Stimulated activated CD4-positive, alpha-beta T cell treated with anti-CD3 and anti-CD28 coated beads, Interleukin-15, amount 100 ng/mL, for 24 hours (primary cell): ENCODE measurements at regions not wholly inside any gene's neighbourhood (a gene's known extent, or its start where the extent isn't known, plus 50 kb on each side); places are given as distances from the start of the nearest gene placed in this dataset.
"Not testable (repeated sequence)": the region's sequence is repeated elsewhere in the genome, so short reads cannot be mapped to it uniquely, and the experiment has no call there.

Experiments used
- DNase-seq: peaks from one replicate; pipeline ENCODE4 v3.0.0-alpha.2; 2020

- DNase-seq, result no peak
These were observed 115.6 kb upstream of the OTOS start for GRCh38 chr2:240255811-240256703.

GRCh38 chr2:240256704-240257637 is 116.5 kb upstream of the OTOS start:
- DNase-seq, result no peak

GRCh38 chr2:240257940-240258580 is 117.6 kb upstream of the OTOS start:
- no peak for DNase-seq

GRCh38 chr2:240258685-240259084 is 118.2 kb upstream of the OTOS start:
- no peak for DNase-seq

GRCh38 chr2:240259201-240259923 is 118.9 kb upstream of the OTOS start:
- DNase-seq, result no peak

- DNase-seq, result no peak
These were observed 119.6 kb upstream of the OTOS start for GRCh38 chr2:240259924-240260529.

- no peak for DNase-seq
These were observed 120.2 kb upstream of the OTOS start for GRCh38 chr2:240260664-240261063.

GRCh38 chr2:240262578-240262977 is 122.1 kb upstream of the OTOS start:
- DNase-seq, result not testable (repeated sequence)

- DNase-seq, result no peak
These were observed 128.9 kb upstream of the OTOS start for GRCh38 chr2:240269380-240269779.

- no peak for DNase-seq
These were observed 129.4 kb upstream of the OTOS start for GRCh38 chr2:240269886-240270285.

GRCh38 chr2:240271716-240272341 is 131.4 kb upstream of the OTOS start:
- DNase-seq, result no peak

GRCh38 chr2:240275386-240275785 is 134.9 kb upstream of the OTOS start:
- DNase-seq, result no peak

- DNase-seq, result no peak
These were observed 136.8 kb upstream of the OTOS start for GRCh38 chr2:240277073-240277806.

- DNase-seq, result no peak
These were observed 137.5 kb upstream of the OTOS start for GRCh38 chr2:240277807-240278522.

- no peak for DNase-seq
These were observed 138.2 kb upstream of the OTOS start for GRCh38 chr2:240278661-240279060.

- DNase-seq, result no peak
These were observed 140.2 kb upstream of the OTOS start for GRCh38 chr2:240280621-240281020.

- no peak for DNase-seq
These were observed 144.2 kb upstream of the OTOS start for GRCh38 chr2:240284503-240285259.

- no peak for DNase-seq
These were observed 145.3 kb upstream of the OTOS start for GRCh38 chr2:240285725-240286124.

- DNase-seq, result no peak
These were observed 146.1 kb upstream of the OTOS start for GRCh38 chr2:240286596-240286995.
